Retina (tissue), 1 donor: ENCODE measurements at regions not wholly inside any gene's neighbourhood (a gene's known extent, or its start where the extent isn't known, plus 50 kb on each side); places are given as distances from the start of the nearest gene placed in this dataset.

ENCODE experiments used
- DNase-seq: peaks from one replicate; pipeline ENCODE4 v3.0.0-alpha.2; 2016

GRCh38 chr19:28521614-28522544 lies 691.1 kb downstream of the UQCRFS1 start:
- no peak for DNase-seq

- DNase-seq: no peak
Measured at GRCh38 chr19:28520998-28521568, 691.9 kb downstream of the UQCRFS1 start.

GRCh38 chr19:28519952-28520861 lies 692.7 kb downstream of the UQCRFS1 start:
- DNase-seq: peak; percentile 39

- DNase-seq: no peak
Measured at GRCh38 chr19:28519218-28519779, 693.7 kb downstream of the UQCRFS1 start.

- DNase-seq: no peak
Measured at GRCh38 chr19:28516415-28516872, 696.5 kb downstream of the UQCRFS1 start.

- DNase-seq: no peak
Measured at GRCh38 chr19:28514166-28514565, 698.8 kb downstream of the UQCRFS1 start.

GRCh38 chr19:28511655-28512054 lies 701.3 kb downstream of the UQCRFS1 start:
- DNase-seq: no peak

GRCh38 chr19:28509079-28509895 lies 703.7 kb downstream of the UQCRFS1 start:
- DNase-seq: no peak

GRCh38 chr19:28508666-28509065 lies 704.3 kb downstream of the UQCRFS1 start:
- no peak for DNase-seq

- DNase-seq: no peak
Measured at GRCh38 chr19:28505933-28506332, 707.0 kb downstream of the UQCRFS1 start.

- no peak for DNase-seq
Measured at GRCh38 chr19:28505134-28505533, 707.8 kb downstream of the UQCRFS1 start.

- DNase-seq: no peak
Measured at GRCh38 chr19:28504727-28505126, 708.2 kb downstream of the UQCRFS1 start.

- DNase-seq: no peak
Measured at GRCh38 chr19:28504139-28504538, 708.8 kb downstream of the UQCRFS1 start.

- DNase-seq: no peak
Measured at GRCh38 chr19:28502879-28503734, 709.8 kb downstream of the UQCRFS1 start.

- DNase-seq: no peak
Measured at GRCh38 chr19:28501976-28502375, 711.0 kb downstream of the UQCRFS1 start.

GRCh38 chr19:28500982-28501630 lies 711.8 kb downstream of the UQCRFS1 start:
- no peak for DNase-seq

GRCh38 chr19:28500296-28500695 lies 712.7 kb downstream of the UQCRFS1 start:
- DNase-seq: no peak

GRCh38 chr19:28498404-28498976 lies 714.5 kb downstream of the UQCRFS1 start:
- no peak for DNase-seq

GRCh38 chr19:28497887-28498286 lies 715.1 kb downstream of the UQCRFS1 start:
- no peak for DNase-seq

- DNase-seq: no peak
Measured at GRCh38 chr19:28497137-28497536, 715.8 kb downstream of the UQCRFS1 start.
